GM12874 (cell line): ENCODE measurements at regions not wholly inside any gene's neighbourhood (a gene's known extent, or its start where the extent isn't known, plus 50 kb on each side); places are given as distances from the start of the nearest gene placed in this dataset.

Source experiments
- CTCF ChIP-seq: IDR thresholded peaks from 2 replicates; pipeline ENCODE4 v1.5.1; 2011; ENCODE audit warnings: low read depth, mild to moderate bottlenecking, control low read depth, low read length, moderate library complexity; ENCODE audit not compliant: insufficient read depth

GRCh38 chr9:86846656-86847055 lies 100.7 kb downstream of the GAS1 start:
- no peak for TF ChIP-seq CTCF

GRCh38 chr9:86843206-86843605 lies 104.1 kb downstream of the GAS1 start:
- no peak for TF ChIP-seq CTCF

DNA sequence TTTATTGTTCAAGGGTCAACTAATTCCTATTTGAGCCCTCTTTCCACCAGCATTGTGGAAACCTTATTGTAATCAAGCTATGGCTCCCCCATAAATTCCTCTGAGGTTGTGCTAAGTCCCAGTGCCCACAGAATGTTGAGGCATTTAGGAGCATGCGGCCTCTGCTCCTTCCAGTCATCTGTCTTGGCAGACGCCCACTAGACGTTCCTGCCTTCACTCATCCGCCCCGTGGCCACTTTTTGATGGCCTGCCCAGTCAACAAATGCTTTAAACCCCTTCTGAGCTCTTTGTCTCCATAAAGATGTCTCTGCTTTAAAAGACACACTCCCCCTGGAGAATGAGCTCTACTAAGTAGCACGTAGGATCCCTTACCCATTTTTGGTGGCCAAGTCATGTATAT lies 104.7 kb downstream of the GAS1 start:
- TF ChIP-seq CTCF = no peak

DNA sequence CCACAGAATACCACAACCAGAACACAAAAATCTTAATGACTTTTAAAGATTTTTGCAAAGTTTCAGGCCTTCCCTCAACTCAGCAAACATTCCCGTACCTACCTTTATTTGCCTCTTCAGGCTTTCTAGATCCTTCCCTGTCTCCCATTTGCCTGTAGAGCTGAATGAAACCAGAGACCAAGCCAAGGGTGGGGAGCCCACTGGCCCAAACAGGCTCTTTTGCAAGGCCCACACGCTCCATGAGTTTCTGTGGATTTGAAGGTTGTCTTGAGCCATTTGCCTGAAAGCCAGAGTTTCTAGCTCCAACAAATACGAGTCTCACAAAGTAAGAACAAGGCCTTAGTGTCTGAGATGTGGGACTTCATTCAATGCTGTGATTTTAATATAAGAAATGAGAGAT lies 107.8 kb downstream of the GAS1 start:
- no peak for TF ChIP-seq CTCF

DNA sequence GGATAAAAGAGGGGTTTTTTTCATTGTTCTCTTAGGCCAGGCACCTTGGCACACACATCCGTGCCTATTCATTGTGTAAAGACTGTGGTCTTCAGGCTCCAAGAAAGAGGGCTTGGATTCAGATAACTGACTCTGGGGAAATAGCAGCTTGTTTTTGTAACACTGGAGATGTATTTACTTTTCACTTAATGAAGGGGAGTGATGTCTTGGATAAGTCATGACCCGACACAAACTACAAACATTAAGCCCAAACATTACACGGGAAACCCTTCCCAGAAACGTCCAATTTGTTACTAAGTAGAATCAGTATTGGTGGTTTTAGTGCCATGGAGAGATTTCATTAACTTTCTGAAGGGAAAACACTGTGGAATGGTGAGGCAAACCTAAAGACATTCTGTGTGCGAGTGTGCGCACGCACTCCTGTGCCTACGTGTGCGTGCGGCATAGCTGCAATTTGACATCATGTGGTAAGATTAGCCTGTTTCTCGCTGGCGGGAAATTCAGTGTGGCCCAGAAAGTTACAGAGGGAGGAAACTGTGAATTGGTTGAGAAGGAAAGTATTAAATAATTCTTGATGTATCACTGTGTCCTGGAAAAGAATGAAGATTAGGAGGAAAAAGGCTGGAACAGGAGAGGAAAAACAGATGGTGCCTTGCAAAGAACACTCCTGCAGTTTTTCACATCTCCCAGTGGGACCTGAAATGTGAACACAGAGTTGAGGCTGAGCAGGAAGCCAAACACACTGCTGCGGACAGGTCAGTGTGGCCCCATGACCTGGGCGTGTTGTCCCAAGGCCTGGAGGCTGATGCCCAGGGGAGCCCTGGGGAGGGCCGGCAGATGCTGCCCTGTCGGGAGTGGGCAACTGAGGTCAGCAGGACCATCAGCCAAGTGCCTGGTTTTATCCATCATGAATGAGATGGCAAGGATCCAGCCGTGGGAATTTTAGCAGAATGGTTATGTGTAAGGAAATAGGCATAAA lies 108.5 kb downstream of the GAS1 start:
- TF ChIP-seq CTCF = no peak

- TF ChIP-seq CTCF = no peak
Observed at GRCh38 chr9:86837345-86837744, 110.0 kb downstream of the GAS1 start.

GRCh38 chr9:86836797-86837196 lies 110.5 kb downstream of the GAS1 start:
- no peak for TF ChIP-seq CTCF
